IMR-90 (cell line): ENCODE measurements at regions not wholly inside any gene's neighbourhood (a gene's known extent, or its start where the extent isn't known, plus 50 kb on each side); places are given as distances from the start of the nearest gene placed in this dataset.

Source experiments
- ATAC-seq: fragments of 200-7000 bp; cut with Tn5 transposase; 2 replicates; pipeline ENCODE4 v1.9.1; 2020; ENCODE audit warnings: low read depth, mild to moderate bottlenecking, moderate library complexity
- BruUV-seq: library from RNA; stranded (reverse); fragments of 400-500 nt; replicated peaks from 2 replicates; lab custom pipeline; 2021; lab: Mats Ljungman, UMichigan
- CTCF ChIA-PET: fragments of 300-600 bp; formaldehyde crosslinking; extraction: SDS; loops from one replicate; lab custom pipeline; 2021; ENCODE audit warnings: antibody characterized with exemption; lab: Yijun Ruan, JAX
- POLR2A ChIA-PET: fragments of 300-600 bp; sonication (Branson Sonifier 250); formaldehyde crosslinking; loops from one replicate; lab custom pipeline; 2022; ENCODE audit warnings: antibody characterized with exemption; ENCODE audit not compliant: unreplicated experiment; lab: Charles Lee
- DNase-seq: peaks from one replicate; pipeline ENCODE4 v3.0.0; 2013
- H2AFZ ChIP-seq: replicated peaks from 2 replicates; pipeline ENCODE3; 2013; ENCODE audit warnings: low read length, mild to moderate bottlenecking; ENCODE audit not compliant: poor library complexity
- H2AK5ac ChIP-seq: 2 replicates; pipeline ENCODE4 v1.6.1; 2013; ENCODE audit warnings: low read depth, low read length, inconsistent platforms
- H2AK9ac ChIP-seq: replicated peaks from 2 replicates; pipeline ENCODE3; 2013; ENCODE audit warnings: mild to moderate bottlenecking, low read depth, low read length, moderate library complexity; ENCODE audit not compliant: poor library complexity
- H2BK120ac ChIP-seq: 2 replicates; pipeline ENCODE4 v1.6.1; 2013; ENCODE audit warnings: low read depth, low read length, inconsistent platforms
- H2BK15ac ChIP-seq: 3 replicates; pipeline ENCODE4 v1.6.1; 2013; ENCODE audit warnings: low read depth, low read length, inconsistent platforms
- H2BK20ac ChIP-seq: 2 replicates; pipeline ENCODE4 v1.6.1; 2013; ENCODE audit warnings: low read depth, mild to moderate bottlenecking, inconsistent platforms, low read length, moderate library complexity
- H2BK5ac ChIP-seq: 2 replicates; pipeline ENCODE4 v1.6.1; 2013; ENCODE audit warnings: mild to moderate bottlenecking, low read depth, low read length, inconsistent platforms; ENCODE audit not compliant: poor library complexity, severe bottlenecking
- H3K14ac ChIP-seq: replicated peaks from 2 replicates; pipeline ENCODE4 v1.6.1; 2013; ENCODE audit warnings: low read depth, low read length, inconsistent platforms
- H3K18ac ChIP-seq: 2 replicates; pipeline ENCODE4 v1.6.1; 2013; ENCODE audit warnings: low read depth, low read length, control low read depth
- H3K23ac ChIP-seq: 2 replicates; pipeline ENCODE4 v1.6.1; 2013; ENCODE audit warnings: low read depth, low read length, inconsistent platforms
- H3K27ac ChIP-seq: 2 replicates; pipeline ENCODE4 v1.5.1; 2013; ENCODE audit warnings: mild to moderate bottlenecking, control low read depth, low read length; ENCODE audit not compliant: insufficient read depth
- H3K27me3 ChIP-seq: 2 replicates; pipeline ENCODE4 v1.6.1; 2013; ENCODE audit warnings: low read length; ENCODE audit not compliant: control insufficient read depth, insufficient read depth
- H3K36me3 ChIP-seq: 2 replicates; pipeline ENCODE4 v1.6.1; 2013; ENCODE audit warnings: low read length, mixed read lengths; ENCODE audit not compliant: control insufficient read depth, insufficient read depth
- H3K4ac ChIP-seq: 2 replicates; pipeline ENCODE4 v1.6.1; 2013; ENCODE audit warnings: low read depth, low read length, inconsistent platforms
- H3K4me1 ChIP-seq: 2 replicates; pipeline ENCODE4 v1.6.1; 2013; ENCODE audit warnings: low read length, mixed read lengths; ENCODE audit not compliant: control insufficient read depth, insufficient read depth
- H3K4me2 ChIP-seq: 2 replicates; pipeline ENCODE4 v1.6.1; 2013; ENCODE audit warnings: low read depth, mild to moderate bottlenecking, control low read depth, low read length, moderate library complexity
- H3K4me3 ChIP-seq: 2 replicates; pipeline ENCODE4 v1.5.1; 2013; ENCODE audit warnings: low read depth, mild to moderate bottlenecking, control low read depth, low read length, moderate library complexity; ENCODE audit not compliant: insufficient read depth
- H3K56ac ChIP-seq: 2 replicates; pipeline ENCODE4 v1.6.1; 2013; ENCODE audit warnings: low read length, inconsistent platforms; ENCODE audit not compliant: insufficient read depth; ENCODE audit errors: extremely low read depth
- H3K79me1 ChIP-seq, 2 experiments: 2 replicates each; pipeline ENCODE4 v1.6.1; 2013; ENCODE audit warnings: low read length in 2 of 2, inconsistent platforms in 1 of 2, low read depth in 1 of 2
- H3K9ac ChIP-seq: 2 replicates; pipeline ENCODE4 v1.6.1; 2013; ENCODE audit warnings: low read depth, low read length, control low read depth
- H3K9me1 ChIP-seq: 2 replicates; pipeline ENCODE4 v1.6.1; 2013; ENCODE audit warnings: low read length, inconsistent platforms; ENCODE audit not compliant: insufficient read depth
- H3K9me3 ChIP-seq: 2 replicates; pipeline ENCODE4 v1.6.1; 2013; ENCODE audit warnings: low read length; ENCODE audit not compliant: control insufficient read depth, insufficient read depth
- H4K20me1 ChIP-seq: 2 replicates; pipeline ENCODE4 v1.6.1; 2013; ENCODE audit warnings: low read length, inconsistent platforms; ENCODE audit not compliant: insufficient read depth
- H4K5ac ChIP-seq: 2 replicates; pipeline ENCODE4 v1.6.1; 2013; ENCODE audit warnings: mild to moderate bottlenecking, low read depth, low read length, control low read depth
- H4K8ac ChIP-seq, 2 experiments: 2 replicates each; pipeline ENCODE4 v1.6.1; 2013; ENCODE audit warnings: low read depth in 2 of 2, low read length in 2 of 2, control low read depth in 1 of 2, inconsistent platforms in 1 of 2
- H4K91ac ChIP-seq: 2 replicates; pipeline ENCODE4 v1.6.1; 2013; ENCODE audit warnings: low read depth, low read length, inconsistent platforms; ENCODE audit not compliant: insufficient read depth
- BHLHE40 ChIP-seq: fragments of 150-350 bp; IDR thresholded peaks from 2 replicates; pipeline ENCODE4 v1.6.1; 2016; ENCODE audit warnings: mild to moderate bottlenecking, low read depth, low read length
- CEBPB ChIP-seq: IDR thresholded peaks from 2 replicates; pipeline ENCODE4 v1.6.1; 2012; ENCODE audit warnings: low read depth, low read length, improper control_type of control experiment
- CHD1 ChIP-seq: IDR thresholded peaks from 2 replicates; pipeline ENCODE4 v1.6.1; 2012; ENCODE audit warnings: low read depth, low read length, improper control_type of control experiment
- CTCF ChIP-seq: conservative IDR thresholded peaks from 2 replicates; pipeline ENCODE4 v1.5.1; 2012; ENCODE audit warnings: mild to moderate bottlenecking, low read depth, low read length, improper control_type of control experiment
- ELK1 ChIP-seq: fragments of 150-350 bp; IDR thresholded peaks from 2 replicates; pipeline ENCODE4 v1.6.1; 2016; ENCODE audit warnings: low read depth, mild to moderate bottlenecking, low read length, moderate library complexity, borderline replicate concordance
- FOS ChIP-seq: fragments of 150-350 bp; IDR thresholded peaks from 2 replicates; pipeline ENCODE4 v1.6.1; 2016; ENCODE audit warnings: low read depth, low read length
- MAFK ChIP-seq: IDR thresholded peaks from 2 replicates; pipeline ENCODE4 v1.6.1; 2012; ENCODE audit warnings: low read depth, low read length, improper control_type of control experiment
- MAZ ChIP-seq: IDR thresholded peaks from 2 replicates; pipeline ENCODE4 v1.6.1; 2012; ENCODE audit warnings: low read depth, mild to moderate bottlenecking, low read length, improper control_type of control experiment, moderate library complexity, borderline replicate concordance
- MXI1 ChIP-seq: IDR thresholded peaks from 2 replicates; pipeline ENCODE4 v1.6.1; 2012; ENCODE audit warnings: low read depth, mild to moderate bottlenecking, low read length, moderate library complexity, borderline replicate concordance
- NFE2L2 ChIP-seq: fragments of 150-350 bp; IDR thresholded peaks from 2 replicates; pipeline ENCODE4 v1.6.1; 2016; ENCODE audit warnings: low read depth, mild to moderate bottlenecking, low read length
- POLR2A ChIP-seq: IDR thresholded peaks from 2 replicates; pipeline ENCODE4 v1.6.1; 2012; ENCODE audit warnings: mild to moderate bottlenecking, low read depth, low read length
- RAD21 ChIP-seq: IDR thresholded peaks from 2 replicates; pipeline ENCODE4 v1.6.1; 2012; ENCODE audit warnings: low read length, improper control_type of control experiment
- RCOR1 ChIP-seq: IDR thresholded peaks from 2 replicates; pipeline ENCODE4 v1.6.1; 2012; ENCODE audit warnings: mild to moderate bottlenecking, low read length, improper control_type of control experiment; ENCODE audit not compliant: insufficient replicate concordance
- RFX5 ChIP-seq: IDR thresholded peaks from 2 replicates; pipeline ENCODE4 v1.8.0; 2012; ENCODE audit warnings: low read depth, mild to moderate bottlenecking, low read length, moderate library complexity
- SMC3 ChIP-seq: fragments of 150-350 bp; IDR thresholded peaks from 2 replicates; pipeline ENCODE4 v1.6.1; 2016; ENCODE audit warnings: low read depth, mild to moderate bottlenecking, antibody characterized with exemption, low read length, moderate library complexity
- USF2 ChIP-seq: fragments of 150-350 bp; IDR thresholded peaks from 2 replicates; pipeline ENCODE4 v1.6.1; 2017; ENCODE audit warnings: mild to moderate bottlenecking, antibody characterized with exemption, low read length, low read depth
- WGBS, 2 experiments: methylation state at CpG; one replicate each; pipeline versions ENCODE4 v1.1.5 to v1.1.7; 2013; ENCODE audit warnings: missing lambda C conversion rate in 2 of 2; ENCODE audit not compliant: insufficient read length in 1 of 2; ENCODE audit errors: extremely low coverage in 2 of 2; 5-methylcytosine and 5-hydroxymethylcytosine counted together
- dilution Hi-C: fragments of 300-500 bp; cut with HindIII; formaldehyde crosslinking; loops from one replicate; pipeline ENCODE4 v1.14.3; 2018; ENCODE audit warnings: low sequenced_read_pairs; ENCODE audit not compliant: unreplicated experiment
- in situ Hi-C: fragments of 300-500 bp; cut with MboI; formaldehyde crosslinking; loops from 3 replicates; pipeline ENCODE4 v1.14.3; 2019; ENCODE audit warnings: low sequenced_read_pairs, inconsistent platforms, mixed read lengths
- intact Hi-C: fragments of 100-400 bp; cut with micrococcal nuclease; formaldehyde crosslinking; loops from 2 replicates; pipeline ENCODE4 v1.10.0; 2022

- H3K27ac ChIP-seq, result no peak overlapping the region
- no peak overlapping the region for H3K4me2 ChIP-seq
- DNase-seq (no peak), ATAC-seq (no peak)
- no CpG with 5 or more reads among the region's 1 CpG for WGBS, 2 experiments
- H2BK20ac ChIP-seq, result no peak overlapping the region
- no peak overlapping the region for H2AK5ac ChIP-seq
- in situ Hi-C loops (no loop called here), dilution Hi-C loops (no loop called here), intact Hi-C loops (no loop called here)
- no peak overlapping the region for H3K56ac ChIP-seq
- peaks cover 4% of the 10 kb centered on the region; the same call in 1 of the 2 replicates for H3K9me3 ChIP-seq
- TF ChIP-seq USF2, result no peak
- TF ChIP-seq MXI1, result no peak
- TF ChIP-seq FOS, result no peak
- no peak for TF ChIP-seq RCOR1
- TF ChIP-seq NFE2L2, result no peak
- TF ChIP-seq CTCF, result no peak
- no peak for TF ChIP-seq CHD1
- no peak for TF ChIP-seq BHLHE40
- TF ChIP-seq RFX5, result no peak
- TF ChIP-seq RAD21, result no peak
- no peak for TF ChIP-seq SMC3
- TF ChIP-seq CEBPB, result no peak
- TF ChIP-seq MAZ, result no peak
- TF ChIP-seq ELK1, result no peak
- TF ChIP-seq POLR2A, result no peak
- TF ChIP-seq MAFK, result no peak
- H3K79me1 ChIP-seq, result no peaks in the 10 kb centered on the region
- ChIA-PET POLR2A (no interaction called here), CTCF (no interaction called here)
- no TSS peak for BruUV-seq
- H3K18ac ChIP-seq, result no peak overlapping the region
- no peak overlapping the region for H4K8ac ChIP-seq
- H3K9ac ChIP-seq, result no peak overlapping the region
- H3K4ac ChIP-seq, result no peak overlapping the region
- H3K4me1 ChIP-seq, result no peaks in the 10 kb centered on the region
- no peak overlapping the region for H3K14ac ChIP-seq
- H3K9me1 ChIP-seq, result no peaks in the 10 kb centered on the region
- no peak overlapping the region for H2BK15ac ChIP-seq
- no peak overlapping the region for H3K4me3 ChIP-seq
- no peak overlapping the region for H2BK5ac ChIP-seq
- no peak overlapping the region for H3K23ac ChIP-seq
- no peak overlapping the region for H2AK9ac ChIP-seq
- no peak overlapping the region for H2AFZ ChIP-seq
- no peak overlapping the region for H4K91ac ChIP-seq
- H3K27me3 ChIP-seq, result no peaks in the 10 kb centered on the region
- H4K5ac ChIP-seq, result no peak overlapping the region
- H2BK120ac ChIP-seq, result no peak overlapping the region
- H4K20me1 ChIP-seq, result no peaks in the 10 kb centered on the region
- no peaks in the 10 kb centered on the region for H3K36me3 ChIP-seq
Observed at GRCh38 chr5:51082741-51083140, 300.5 kb upstream of the ISL1 start.
